ENCODE measurements at regions not wholly inside any gene's neighbourhood (a gene's known extent, or its start where the extent isn't known, plus 50 kb on each side); places are given as distances from the start of the nearest gene placed in this dataset.

- no peaks in the 10 kb centered on the region for H3K79me2 ChIP-seq (ENCODE audit: control insufficient read depth, insufficient read depth, low read length)
- no peaks in the 10 kb centered on the region for H4K20me1 ChIP-seq (replicated peaks; ENCODE audit: control insufficient read depth, extremely low read depth, insufficient read depth, low read length)
- no peak overlapping the region for H3K27ac ChIP-seq (ENCODE audit: insufficient read depth, low read depth, low read length)
- FAIRE-seq, result no peak
- H3K4me3 ChIP-seq (replicated peaks in 1 of 3; ENCODE audit: insufficient read depth in 1 of 3, low read depth in 1 of 3, low read length in 3 of 3), result no peak overlapping the region
- intact Hi-C loops (cut with micrococcal nuclease), result no loop called here
- DNase-seq (ENCODE audit: low read depth, low spot score), result no peak
- H3K9me1 ChIP-seq (replicated peaks; ENCODE audit: control insufficient read depth, extremely low read depth, insufficient read depth, low read length), result no peaks in the 10 kb centered on the region
- no TSS peak for BruUV-seq (replicated peaks)
- no peak overlapping the region for H3K4me2 ChIP-seq (ENCODE audit: insufficient read depth, low read length)
- H2AFZ ChIP-seq (ENCODE audit: low read depth, low read length), result no peak overlapping the region
- no peaks in the 10 kb centered on the region for H3K36me3 ChIP-seq (ENCODE audit: control insufficient read depth in 2 of 2, extremely low read depth in 1 of 2, insufficient read depth in 2 of 2, low read length in 2 of 2)
- H3K4me1 ChIP-seq (ENCODE audit: control insufficient read depth, extremely low read depth, insufficient read depth, low read length), result no peaks in the 10 kb centered on the region
- dilution Hi-C loops (cut with MboI; ENCODE audit: extremely low pct_ligation_motif_present, low sequenced_read_pairs), result no loop called here
- TF ChIP-seq GATA2 (IDR thresholded peaks at IDR 0.05; ENCODE audit: insufficient read depth, insufficient read length, low read depth, low read length) (no peak), POLR2A (IDR thresholded peaks at IDR 0.05; ENCODE audit: low read depth, low read length) (no peak), EZH2 (IDR thresholded peaks at IDR 0.05; ENCODE audit: borderline replicate concordance, low read depth, low read length, severe bottlenecking) (no peak), CTCF (IDR thresholded peaks at IDR 0.05; ENCODE audit: extremely low read depth in 1 of 2, insufficient read depth in 1 of 2, low read depth in 1 of 2, low read length in 2 of 2) (no peak), POLR2AphosphoS5 (IDR thresholded peaks at IDR 0.05; ENCODE audit: insufficient read depth, low read depth, low read length) (no peak), FOS (IDR thresholded peaks at IDR 0.05; ENCODE audit: borderline replicate concordance, insufficient read depth, low read length) (no peak), MAX (IDR thresholded peaks at IDR 0.05; ENCODE audit: insufficient read depth, insufficient read length) (no peak), JUN (IDR thresholded peaks at IDR 0.05; ENCODE audit: borderline replicate concordance, insufficient read depth, insufficient read length, low read depth) (no peak), MYC (IDR thresholded peaks at IDR 0.05; ENCODE audit: low read depth, low read length) (no peak)
- no peaks in the 10 kb centered on the region for H3K27me3 ChIP-seq (ENCODE audit: control insufficient read depth in 2 of 2, insufficient read depth in 2 of 2, low read length in 2 of 2)
- ChIA-PET CTCF (no interaction called here), POLR2A (no interaction called here)
- peaks cover 5% of the 10 kb centered on the region for H3K9me3 ChIP-seq (replicated peaks; ENCODE audit: control insufficient read depth, insufficient read depth, low read length)
- no peak overlapping the region for H3K9ac ChIP-seq (replicated peaks; ENCODE audit: extremely low read depth, insufficient read depth, low read length)
These were observed 101.3 kb upstream of the LRRC3B start for GRCh38 chr3:26521261-26521660.

Measured in endothelial cell of umbilical vein (primary cell).